ENCODE measurements at regions not wholly inside any gene's neighbourhood (a gene's known extent, or its start where the extent isn't known, plus 50 kb on each side); places are given as distances from the start of the nearest gene placed in this dataset.

- TF ChIP-seq CTCF (conservative IDR thresholded peaks at IDR 0.05; ENCODE audit: low read depth, low read length) = no peak
- H3K4me3 ChIP-seq (ENCODE audit: low read depth, low read length) = no peak overlapping the region
- DNase-seq (ENCODE audit: low read depth) = no peak
Measured at GRCh38 chr3:118400086-118400485, 634.6 kb downstream of the IGSF11 start.

- no peak for DNase-seq (ENCODE audit: low read depth)
- no peak for TF ChIP-seq CTCF (conservative IDR thresholded peaks at IDR 0.05; ENCODE audit: low read depth, low read length)
- no peak overlapping the region for H3K4me3 ChIP-seq (ENCODE audit: low read depth, low read length)
Measured at GRCh38 chr3:118400886-118401285, 633.8 kb downstream of the IGSF11 start.

GRCh38 chr3:118401887-118402286 is 632.8 kb downstream of the IGSF11 start:
- TF ChIP-seq CTCF (conservative IDR thresholded peaks at IDR 0.05; ENCODE audit: low read depth, low read length) = no peak
- no peak for DNase-seq (ENCODE audit: low read depth)
- H3K4me3 ChIP-seq (ENCODE audit: low read depth, low read length) = no peak overlapping the region

GRCh38 chr3:118402971-118403370 is 631.7 kb downstream of the IGSF11 start:
- no peak for TF ChIP-seq CTCF (conservative IDR thresholded peaks at IDR 0.05; ENCODE audit: low read depth, low read length)
- no peak for DNase-seq (ENCODE audit: low read depth)
- H3K4me3 ChIP-seq (ENCODE audit: low read depth, low read length) = no peak overlapping the region

- H3K4me3 ChIP-seq (ENCODE audit: low read depth, low read length) = no peak overlapping the region
- no peak for DNase-seq (ENCODE audit: low read depth)
- no peak for TF ChIP-seq CTCF (conservative IDR thresholded peaks at IDR 0.05; ENCODE audit: low read depth, low read length)
Measured at GRCh38 chr3:118406562-118406961, 628.1 kb downstream of the IGSF11 start.

- no peak overlapping the region for H3K4me3 ChIP-seq (ENCODE audit: low read depth, low read length)
- no peak for TF ChIP-seq CTCF (conservative IDR thresholded peaks at IDR 0.05; ENCODE audit: low read depth, low read length)
- no peak for DNase-seq (ENCODE audit: low read depth)
Measured at GRCh38 chr3:118408431-118408830, 626.2 kb downstream of the IGSF11 start.

- no peak overlapping the region for H3K4me3 ChIP-seq (ENCODE audit: low read depth, low read length)
- DNase-seq (ENCODE audit: low read depth) = no peak
- no peak for TF ChIP-seq CTCF (conservative IDR thresholded peaks at IDR 0.05; ENCODE audit: low read depth, low read length)
Measured at GRCh38 chr3:118412503-118412902, 622.1 kb downstream of the IGSF11 start.

Data from epithelial cell of proximal tubule (primary cell).